Liver (tissue), 8 donors: ENCODE measurements at regions not wholly inside any gene's neighbourhood (a gene's known extent, or its start where the extent isn't known, plus 50 kb on each side); places are given as distances from the start of the nearest gene placed in this dataset.

Experiments
- DNase-seq: peaks from one replicate; pipeline ENCODE4 v3.0.0-alpha.2; 2017; ENCODE audit warnings: low spot score
- H3K27ac ChIP-seq, 2 donors: one replicate each; pipeline ENCODE4 v1.7.0; 2013; ENCODE audit warnings: inconsistent platforms in 2 of 2, low read length in 2 of 2, control low read depth in 1 of 2, low read depth in 1 of 2, mild to moderate bottlenecking in 1 of 2
- H3K27me3 ChIP-seq, 4 donors: one replicate each; pipeline versions ENCODE4 v1.6.1 to v1.7.0; 2013; ENCODE audit warnings: low read length in 3 of 4, inconsistent platforms in 1 of 4, mild to moderate bottlenecking in 1 of 4, moderate library complexity in 1 of 4; ENCODE audit not compliant: control insufficient read depth in 4 of 4, insufficient read depth in 4 of 4
- H3K36me3 ChIP-seq, 4 donors: one replicate each; pipeline versions ENCODE4 v1.6.1 to v1.7.0; 2013; ENCODE audit warnings: low read length in 3 of 4, mild to moderate bottlenecking in 3 of 4, low read depth in 1 of 4, moderate library complexity in 1 of 4; ENCODE audit not compliant: control insufficient read depth in 4 of 4, insufficient read depth in 3 of 4
- H3K4me1 ChIP-seq, 4 donors: one replicate each; pipeline versions ENCODE4 v1.6.1 to v1.7.0; 2013; ENCODE audit warnings: low read length in 3 of 4, mild to moderate bottlenecking in 3 of 4, moderate library complexity in 1 of 4; ENCODE audit not compliant: control insufficient read depth in 4 of 4, insufficient read depth in 4 of 4
- H3K4me3 ChIP-seq, 3 donors: one replicate each; pipeline versions ENCODE4 v1.6.1 to v1.7.0; 2013; ENCODE audit warnings: low read length in 3 of 3, control low read depth in 1 of 3, low read depth in 1 of 3, mild to moderate bottlenecking in 1 of 3
- H3K9ac ChIP-seq, 2 donors: one replicate each; pipeline ENCODE4 v1.7.0; 2013; ENCODE audit warnings: low read length in 2 of 2, mild to moderate bottlenecking in 2 of 2, moderate library complexity in 2 of 2, control low read depth in 1 of 2, low read depth in 1 of 2
- H3K9me3 ChIP-seq, 4 donors: one replicate each; pipeline versions ENCODE4 v1.6.1 to v1.7.0; 2013; ENCODE audit warnings: low read length in 3 of 4; ENCODE audit not compliant: control insufficient read depth in 4 of 4
- EGR1 ChIP-seq, 2 donors: IDR thresholded peaks; 2 replicates each; pipeline ENCODE4 v1.6.1; 2016 to 2018; ENCODE audit warnings: antibody characterized with exemption in 2 of 2, low read depth in 2 of 2
- FOXA1 ChIP-seq: IDR thresholded peaks from 2 replicates; pipeline ENCODE4 v1.6.1; 2016; ENCODE audit warnings: antibody characterized with exemption
- FOXA2 ChIP-seq: IDR thresholded peaks from 2 replicates; pipeline ENCODE4 v1.6.1; 2016; ENCODE audit warnings: antibody characterized with exemption
- GABPA ChIP-seq, 2 donors: IDR thresholded peaks in 1 of 2; conservative IDR thresholded peaks in 1 of 2; 2 replicates each; pipeline ENCODE4 v1.6.1; 2016; ENCODE audit warnings: antibody characterized with exemption in 2 of 2, mild to moderate bottlenecking in 1 of 2, moderate library complexity in 1 of 2
- HNF4G ChIP-seq: IDR thresholded peaks from 2 replicates; pipeline ENCODE4 v1.6.1; 2016; ENCODE audit warnings: antibody characterized with exemption
- JUND ChIP-seq, 2 donors: IDR thresholded peaks; 2 replicates each; pipeline ENCODE4 v1.6.1; 2016; ENCODE audit warnings: antibody characterized with exemption in 2 of 2
- RXRA ChIP-seq, 2 donors: IDR thresholded peaks; 2 replicates each; pipeline ENCODE4 v1.6.1; 2017 to 2018; ENCODE audit warnings: antibody characterized with exemption in 2 of 2, mild to moderate bottlenecking in 1 of 2
- SP1 ChIP-seq: IDR thresholded peaks from 2 replicates; pipeline ENCODE4 v1.6.1; 2018; ENCODE audit warnings: antibody characterized with exemption, mild to moderate bottlenecking
- YY1 ChIP-seq: IDR thresholded peaks from 2 replicates; pipeline ENCODE4 v1.6.1; 2016; ENCODE audit warnings: antibody characterized with exemption, mild to moderate bottlenecking
- WGBS: extraction: QIAGEN DNeasy Blood & Tissue Kit; methylation state at CpG from one replicate; pipeline ENCODE4 v1.1.7; 2013; 5-methylcytosine and 5-hydroxymethylcytosine counted together
- TF ChIP-seq, protein P1 (sequence below): IDR thresholded peaks from 2 replicates; pipeline ENCODE4 v1.6.1; 2016; ENCODE audit warnings: antibody characterized with exemption
- TF ChIP-seq, protein P2 (sequence below): fragments of 150-350 bp; IDR thresholded peaks from 2 replicates; pipeline ENCODE4 v1.5.1; 2017; ENCODE audit warnings: improper control_type of control experiment, low read depth, low read length; ENCODE audit not compliant: missing input control
- TF ChIP-seq, protein P3 (sequence below): IDR thresholded peaks from 2 replicates; pipeline ENCODE4 v1.6.1; 2016; ENCODE audit warnings: antibody characterized with exemption
- donor health status: healthy.
- donor health status: healthy.
- donor health status: healthy.
- donor health status: healthy.
- donor health status: healthy.

DNA sequence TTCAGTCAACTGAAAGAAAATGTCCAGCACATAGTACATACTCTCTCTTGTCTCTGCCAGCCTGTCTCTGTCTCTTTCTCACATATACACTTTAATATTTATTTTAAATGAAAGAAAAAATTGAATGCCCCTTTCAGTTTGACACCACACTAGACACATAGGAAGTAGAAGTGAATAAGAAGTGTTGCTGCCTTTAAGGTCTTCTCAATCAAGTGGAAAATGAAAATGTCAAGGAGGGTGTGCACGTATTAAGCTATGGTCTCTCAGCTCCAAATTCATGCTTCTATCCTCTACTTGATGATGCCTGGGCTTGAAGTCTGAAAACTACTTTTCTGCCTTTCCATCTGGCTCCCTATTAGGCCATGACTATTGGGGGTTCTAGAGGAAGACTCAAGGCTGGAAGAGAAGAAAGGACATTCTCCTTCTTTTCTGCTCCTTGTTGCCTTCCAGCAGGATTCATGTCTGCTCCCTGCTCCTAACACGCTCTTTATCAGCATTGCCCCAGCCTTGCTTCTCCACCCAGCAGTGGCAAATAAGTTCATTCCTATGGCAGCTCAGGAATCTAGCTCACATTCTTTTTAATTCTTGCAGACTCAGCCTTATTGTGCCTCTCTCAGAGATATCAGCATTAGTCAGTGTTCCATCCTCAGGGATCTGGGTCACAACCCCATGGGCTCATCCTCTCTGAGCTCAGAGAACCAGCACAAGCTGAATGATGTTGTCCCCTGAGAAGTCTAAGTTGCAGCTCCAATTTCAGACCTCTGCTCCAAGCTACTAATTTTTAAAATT lies 609.1 kb upstream of the GRM7 start:
- Histone ChIP-seq H3K9me3 (peaks cover 0 to 4% (median under 1%) of the 10 kb centered on the region in 4 donors), H3K9ac (no peak overlapping the region), H3K36me3 (no peaks in the 10 kb centered on the region), H3K4me1 (no peaks in the 10 kb centered on the region), H3K27me3 (peaks cover 0 to 2% (median 0%) of the 10 kb centered on the region in 4 donors), H3K27ac (no peak overlapping the region), H3K4me3 (no peak overlapping the region)
- no peak for DNase-seq
- 66% methylated on average over 2 of the region's 2 CpGs for WGBS
- TF ChIP-seq HNF4G (no peak), EGR1 (IDR thresholded peaks at IDR 0.05; ENCODE audit: low read depth in 2 of 2) (no peak), GABPA (IDR thresholded peaks at IDR 0.05 in 1 of 2, conservative IDR thresholded peaks at IDR 0.05 in 1 of 2) (no peak), RXRA (IDR thresholded peaks at IDR 0.05) (no peak), FOXA1 (no peak)
- TF ChIP-seq, protein P1, sequence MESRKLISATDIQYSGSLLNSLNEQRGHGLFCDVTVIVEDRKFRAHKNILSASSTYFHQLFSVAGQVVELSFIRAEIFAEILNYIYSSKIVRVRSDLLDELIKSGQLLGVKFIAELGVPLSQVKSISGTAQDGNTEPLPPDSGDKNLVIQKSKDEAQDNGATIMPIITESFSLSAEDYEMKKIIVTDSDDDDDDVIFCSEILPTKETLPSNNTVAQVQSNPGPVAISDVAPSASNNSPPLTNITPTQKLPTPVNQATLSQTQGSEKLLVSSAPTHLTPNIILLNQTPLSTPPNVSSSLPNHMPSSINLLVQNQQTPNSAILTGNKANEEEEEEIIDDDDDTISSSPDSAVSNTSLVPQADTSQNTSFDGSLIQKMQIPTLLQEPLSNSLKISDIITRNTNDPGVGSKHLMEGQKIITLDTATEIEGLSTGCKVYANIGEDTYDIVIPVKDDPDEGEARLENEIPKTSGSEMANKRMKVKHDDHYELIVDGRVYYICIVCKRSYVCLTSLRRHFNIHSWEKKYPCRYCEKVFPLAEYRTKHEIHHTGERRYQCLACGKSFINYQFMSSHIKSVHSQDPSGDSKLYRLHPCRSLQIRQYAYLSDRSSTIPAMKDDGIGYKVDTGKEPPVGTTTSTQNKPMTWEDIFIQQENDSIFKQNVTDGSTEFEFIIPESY = no peak

DNA sequence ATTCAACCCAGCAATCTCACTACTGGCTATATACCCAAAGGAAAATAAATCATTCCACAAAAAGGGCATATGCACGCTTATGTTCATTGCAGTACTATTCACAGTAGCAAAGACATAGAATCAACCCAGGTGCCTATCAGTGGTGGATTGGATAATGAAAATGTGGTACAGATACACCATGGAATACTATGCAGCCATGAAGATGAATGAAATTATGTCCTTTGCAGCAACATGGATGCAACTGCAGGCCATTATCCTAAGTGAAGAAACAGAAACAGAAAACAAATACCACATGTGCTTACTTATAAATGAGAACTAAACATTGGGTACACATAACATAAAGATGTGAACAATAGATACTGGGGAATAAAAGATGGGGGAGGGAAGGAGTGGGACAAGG lies 606.4 kb upstream of the GRM7 start:
- Histone ChIP-seq H3K9me3 (peaks cover 0 to 4% (median under 1%) of the 10 kb centered on the region in 4 donors), H3K27me3 (peaks cover 0 to 6% (median 0%) of the 10 kb centered on the region in 4 donors), H3K4me1 (no peaks in the 10 kb centered on the region), H3K4me3 (no peak overlapping the region), H3K9ac (no peak overlapping the region), H3K27ac (no peak overlapping the region), H3K36me3 (no peaks in the 10 kb centered on the region)
- TF ChIP-seq FOXA1 (no peak), SP1 (no peak), EGR1 (IDR thresholded peaks at IDR 0.05; ENCODE audit: low read depth in 2 of 2) (no peak), FOXA2 (no peak), YY1 (no peak), HNF4G (no peak), JUND (IDR thresholded peaks at IDR 0.05) (no peak)
- TF ChIP-seq, protein P2, sequence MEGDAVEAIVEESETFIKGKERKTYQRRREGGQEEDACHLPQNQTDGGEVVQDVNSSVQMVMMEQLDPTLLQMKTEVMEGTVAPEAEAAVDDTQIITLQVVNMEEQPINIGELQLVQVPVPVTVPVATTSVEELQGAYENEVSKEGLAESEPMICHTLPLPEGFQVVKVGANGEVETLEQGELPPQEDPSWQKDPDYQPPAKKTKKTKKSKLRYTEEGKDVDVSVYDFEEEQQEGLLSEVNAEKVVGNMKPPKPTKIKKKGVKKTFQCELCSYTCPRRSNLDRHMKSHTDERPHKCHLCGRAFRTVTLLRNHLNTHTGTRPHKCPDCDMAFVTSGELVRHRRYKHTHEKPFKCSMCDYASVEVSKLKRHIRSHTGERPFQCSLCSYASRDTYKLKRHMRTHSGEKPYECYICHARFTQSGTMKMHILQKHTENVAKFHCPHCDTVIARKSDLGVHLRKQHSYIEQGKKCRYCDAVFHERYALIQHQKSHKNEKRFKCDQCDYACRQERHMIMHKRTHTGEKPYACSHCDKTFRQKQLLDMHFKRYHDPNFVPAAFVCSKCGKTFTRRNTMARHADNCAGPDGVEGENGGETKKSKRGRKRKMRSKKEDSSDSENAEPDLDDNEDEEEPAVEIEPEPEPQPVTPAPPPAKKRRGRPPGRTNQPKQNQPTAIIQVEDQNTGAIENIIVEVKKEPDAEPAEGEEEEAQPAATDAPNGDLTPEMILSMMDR = no peak
- TF ChIP-seq, protein P3, sequence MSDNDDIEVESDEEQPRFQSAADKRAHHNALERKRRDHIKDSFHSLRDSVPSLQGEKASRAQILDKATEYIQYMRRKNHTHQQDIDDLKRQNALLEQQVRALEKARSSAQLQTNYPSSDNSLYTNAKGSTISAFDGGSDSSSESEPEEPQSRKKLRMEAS = no peak
- TF ChIP-seq, protein P1 = no peak
- DNase-seq = no peak
- 94% methylated on average over 1 of the region's 1 CpG for WGBS
